Posterior cingulate gyrus (tissue), 11 donors: ENCODE measurements at regions not wholly inside any gene's neighbourhood (a gene's known extent, or its start where the extent isn't known, plus 50 kb on each side); places are given as distances from the start of the nearest gene placed in this dataset.

ENCODE experiments used
- DNase-seq, 10 donors: peaks; one replicate each; pipeline versions ENCODE4 v3.0.0 to v3.0.0-alpha.2; 2020 to 2021; ENCODE audit warnings: mixed read lengths in 3 of 10
- intact Hi-C: fragments of 100-400 bp; cut with DNase I; formaldehyde crosslinking; loops from one replicate; pipeline ENCODE4 v1.15.1; 2023

- DNase-seq: no peak
- intact Hi-C loops: no loop called here
Observed at GRCh38 chr7:54843841-54844355, 84.9 kb upstream of the SEC61G start.

DNA sequence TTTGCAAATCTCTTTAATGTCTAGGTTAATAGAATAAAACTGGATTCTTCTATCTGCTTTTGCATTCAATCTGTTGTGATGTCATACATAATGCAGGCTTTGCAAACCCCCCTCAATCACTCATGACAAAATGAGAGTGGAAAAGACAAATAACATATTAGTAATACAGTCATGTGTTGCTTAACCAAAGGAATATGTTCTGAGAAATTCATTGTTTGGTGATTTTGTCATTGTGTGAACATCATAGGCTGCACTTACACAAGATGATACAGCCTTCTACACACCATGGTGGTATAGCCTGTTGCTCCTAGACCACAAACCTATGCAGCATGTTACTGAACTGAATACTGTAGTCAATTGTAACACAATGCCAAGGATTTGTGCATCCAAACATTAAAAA, 87.3 kb upstream of the SEC61G start:
- no peak for DNase-seq
- intact Hi-C loops: no loop called here

DNA sequence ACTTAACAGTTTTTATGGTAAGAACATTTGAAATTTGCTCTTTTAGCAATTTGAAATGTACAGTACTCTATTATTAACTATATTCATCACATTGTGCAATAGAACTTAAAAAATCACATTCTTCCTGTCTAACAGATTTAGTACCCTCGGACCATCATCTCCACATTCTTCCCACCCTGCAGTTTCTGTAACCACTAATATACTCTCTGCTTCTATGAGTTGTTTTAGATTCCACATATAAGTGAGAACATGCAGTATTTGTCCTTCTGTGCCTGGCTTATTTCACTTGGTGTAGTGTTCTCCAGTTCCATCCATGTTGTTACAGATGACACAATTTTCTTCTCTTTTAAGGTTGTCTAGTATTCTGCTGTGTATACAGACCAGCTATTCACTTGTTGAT, 88.9 kb upstream of the SEC61G start:
- no peak for DNase-seq
- intact Hi-C loops: no loop called here

GRCh38 chr7:54856856-54857255, 97.8 kb upstream of the SEC61G start:
- no peak for DNase-seq
- intact Hi-C loops: no loop called here

DNA sequence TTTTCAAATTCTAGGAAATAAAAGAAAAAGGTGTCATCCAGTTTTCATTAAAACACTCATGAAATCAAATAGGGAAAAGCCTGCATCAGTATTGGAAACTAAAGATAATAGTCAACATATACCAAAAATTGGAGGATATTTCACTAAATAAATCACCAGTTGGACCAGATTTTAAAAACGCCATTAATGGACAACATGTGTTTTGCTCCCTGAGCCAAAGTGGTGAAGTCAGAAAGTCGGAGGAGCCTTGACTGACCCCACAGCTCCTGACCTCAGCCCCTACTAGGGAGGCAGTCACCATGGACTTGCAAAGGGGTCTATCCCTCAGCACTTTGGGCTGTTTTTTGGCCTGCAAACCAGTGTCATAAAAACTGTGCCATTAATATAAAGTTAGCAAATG, 98.3 kb upstream of the SEC61G start:
- no peak for DNase-seq

DNA sequence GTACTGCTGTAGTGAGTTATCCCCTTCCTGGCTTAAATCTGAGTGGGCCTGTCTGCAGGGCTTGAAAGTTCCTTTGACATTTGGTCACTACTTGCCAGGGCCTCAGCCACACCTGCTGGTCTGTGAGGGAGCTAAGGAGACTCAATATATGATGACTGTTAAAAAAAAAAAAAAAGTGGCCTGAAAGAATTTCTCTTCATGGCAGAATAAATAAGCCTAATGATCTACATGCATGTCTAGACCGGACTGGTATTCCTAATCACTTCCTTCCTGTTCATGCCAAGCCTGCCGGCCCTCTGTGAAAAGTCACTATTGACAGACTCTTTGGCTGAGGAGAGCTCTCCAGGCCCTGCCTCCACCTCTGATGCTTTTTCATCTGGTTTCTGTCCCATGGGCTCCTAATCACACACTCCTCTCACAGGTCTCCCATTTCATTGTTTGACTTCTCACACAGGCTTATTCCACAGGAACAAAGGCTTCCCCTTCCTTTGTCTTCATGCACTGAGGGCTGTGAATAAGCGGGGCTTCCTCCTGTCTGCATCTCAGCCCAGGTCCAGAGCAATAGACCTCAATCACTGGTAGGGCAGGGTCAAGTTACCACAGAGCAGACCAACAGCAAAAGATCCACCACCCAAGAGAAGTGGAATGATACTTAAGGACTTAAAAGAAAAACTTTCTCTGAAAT, 99.1 kb upstream of the SEC61G start:
- no peak for DNase-seq

More for the DNA sequence above, 98.3 kb upstream of the SEC61G start:
- intact Hi-C loops: no loop called here

DNA sequence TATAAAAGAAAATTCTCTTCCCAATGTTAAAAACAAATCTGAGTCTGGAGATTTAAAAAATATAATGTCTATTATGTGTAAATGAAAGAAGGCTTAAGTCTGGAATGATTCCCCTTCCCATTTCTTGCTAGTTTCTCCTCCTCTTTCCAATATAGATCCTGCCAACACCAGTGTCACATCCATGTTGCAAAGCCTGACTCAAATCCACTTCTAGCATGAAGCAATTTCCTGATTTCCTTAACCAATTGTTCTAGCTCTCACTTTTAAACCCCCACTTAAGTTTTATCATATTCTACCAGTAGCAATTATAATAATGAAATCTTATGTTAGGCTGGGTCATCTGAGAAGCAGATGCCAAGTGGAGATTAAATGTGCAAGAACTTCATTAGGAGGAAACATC, 100.1 kb upstream of the SEC61G start:
- no peak for DNase-seq
- intact Hi-C loops: no loop called here

More for the DNA sequence above, 99.1 kb upstream of the SEC61G start:
- intact Hi-C loops: no loop called here

- intact Hi-C loops: no loop called here
- DNase-seq: no peak
Observed at GRCh38 chr7:54859545-54859944, 100.5 kb upstream of the SEC61G start.

DNA sequence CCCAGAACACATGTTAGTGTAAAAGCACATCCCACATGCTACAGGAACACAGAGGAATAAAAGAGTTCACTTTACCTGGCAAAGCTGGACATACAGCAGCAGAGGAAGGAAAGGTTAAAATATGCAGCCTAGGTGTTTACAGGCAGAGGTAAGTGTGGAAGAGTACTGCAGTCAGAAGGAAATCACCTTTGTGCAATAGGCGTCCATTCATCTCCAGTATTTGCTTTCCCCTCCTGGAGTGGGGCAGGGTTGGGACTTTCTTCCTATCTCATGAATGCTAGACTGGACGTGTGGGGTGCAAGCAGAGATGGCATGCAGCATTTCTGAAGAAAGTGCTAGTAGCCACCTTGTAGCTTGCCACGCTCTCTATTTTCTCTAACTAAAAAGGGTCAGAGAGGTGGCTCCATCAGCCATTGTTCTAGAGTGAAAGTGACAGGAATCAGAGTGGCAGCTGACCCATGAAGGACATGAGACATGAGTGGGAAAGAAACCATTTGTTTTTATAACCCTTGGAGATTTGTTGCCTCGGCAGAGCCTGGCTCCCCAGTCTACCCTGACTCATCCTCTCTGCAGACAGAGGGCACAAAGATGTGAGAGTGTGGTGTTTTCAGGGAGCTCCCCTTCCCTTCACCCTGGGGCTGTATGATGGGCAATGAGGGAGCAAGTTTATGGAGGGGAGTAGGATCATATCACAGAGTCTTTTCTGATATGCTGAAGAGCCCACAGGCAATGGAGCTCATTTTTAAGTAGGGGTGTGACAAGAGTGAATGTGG, 101.2 kb upstream of the SEC61G start:
- DNase-seq: no peak
- intact Hi-C loops: no loop called here

GRCh38 chr7:54860843-54861242, 101.8 kb upstream of the SEC61G start:
- intact Hi-C loops: no loop called here
- no peak for DNase-seq

DNA sequence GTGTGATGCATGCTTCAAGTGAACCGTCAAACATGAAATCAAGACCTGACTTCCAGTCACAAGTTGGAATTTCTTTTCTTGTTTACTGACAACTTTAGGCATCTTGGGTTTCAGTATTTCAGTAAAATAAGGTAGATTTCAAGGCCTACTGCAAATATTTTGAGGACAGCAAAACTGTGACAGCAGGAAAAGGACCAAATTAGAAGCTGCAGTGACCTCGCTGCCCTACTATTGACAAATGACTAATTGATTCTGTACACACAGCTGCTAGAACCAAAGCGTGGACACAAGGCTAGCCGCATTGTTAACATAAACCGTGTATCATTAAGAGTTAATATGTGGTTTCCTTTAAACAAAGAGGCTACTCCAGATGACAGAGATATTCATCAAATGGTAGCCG, 105.7 kb upstream of the SEC61G start:
- DNase-seq: no peak
- intact Hi-C loops: no loop called here

- DNase-seq: no peak
- intact Hi-C loops: no loop called here
Observed at GRCh38 chr7:54869523-54869922, 110.5 kb upstream of the SEC61G start.

GRCh38 chr7:54874804-54875203, 115.8 kb upstream of the SEC61G start:
- intact Hi-C loops: no loop called here
- no peak for DNase-seq

DNA sequence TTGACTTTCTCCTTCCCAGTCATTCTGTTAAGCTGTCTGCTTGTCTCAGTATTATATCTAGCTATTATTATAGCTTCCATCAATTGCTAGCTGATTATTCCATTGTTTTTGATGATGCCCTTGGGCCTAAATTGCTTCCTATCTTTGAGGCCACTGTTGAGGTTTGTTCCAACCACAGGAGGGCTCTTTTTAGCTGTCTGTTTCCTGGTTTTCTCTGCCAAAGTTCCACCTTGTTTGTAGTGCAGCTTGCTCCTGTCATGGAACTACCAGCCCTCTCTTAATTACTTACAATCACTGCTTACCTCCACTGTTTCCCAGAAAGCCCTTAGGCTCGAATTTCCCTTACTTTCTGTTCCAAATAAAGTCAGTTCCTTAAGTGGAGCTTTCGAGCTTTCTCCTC, 118.7 kb upstream of the SEC61G start:
- intact Hi-C loops: no loop called here
- DNase-seq: no peak

- DNase-seq: no peak
- intact Hi-C loops: no loop called here
Observed at GRCh38 chr7:54878339-54878738, 119.3 kb upstream of the SEC61G start.

GRCh38 chr7:54879776-54880175, 120.8 kb upstream of the SEC61G start:
- intact Hi-C loops: no loop called here
- no peak for DNase-seq

DNA sequence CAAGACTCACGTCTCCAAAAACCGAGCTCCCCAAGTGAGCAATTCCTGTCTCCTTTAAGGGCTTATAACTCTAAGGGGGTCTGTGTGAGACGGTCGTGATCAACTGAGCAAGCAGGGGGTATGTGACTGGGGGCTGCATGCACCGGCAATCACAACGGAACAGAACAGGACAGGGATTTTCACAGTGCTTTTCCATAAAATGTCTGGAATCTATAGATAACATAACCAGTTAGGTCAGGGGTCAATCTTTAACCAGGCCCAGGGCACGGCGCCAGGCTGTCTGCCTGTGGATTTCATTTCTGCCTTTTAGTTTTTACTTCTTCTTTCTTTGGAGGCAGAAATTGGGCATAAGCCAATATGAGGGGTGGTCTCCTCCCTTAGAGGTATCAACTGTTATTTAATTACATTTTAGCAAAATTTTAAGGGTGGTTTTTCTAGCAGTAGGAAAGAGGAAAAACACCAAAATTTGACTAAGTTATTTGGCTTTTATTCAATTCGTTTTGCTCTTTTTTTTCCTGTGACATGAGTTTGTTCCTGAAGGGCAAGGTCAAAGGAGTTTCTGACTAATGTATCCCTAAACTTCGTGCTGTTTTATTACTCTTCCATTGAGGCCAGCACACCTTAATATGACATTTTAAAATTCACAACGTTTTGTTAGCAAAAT, 121.4 kb upstream of the SEC61G start:
- DNase-seq: no peak
- intact Hi-C loops: no loop called here

- intact Hi-C loops: no loop called here
- no peak for DNase-seq
Observed at GRCh38 chr7:54881816-54882520, 123.0 kb upstream of the SEC61G start.

- intact Hi-C loops: no loop called here
- no peak for DNase-seq
Observed at GRCh38 chr7:54882694-54883093, 123.7 kb upstream of the SEC61G start.

GRCh38 chr7:54883576-54883975, 124.6 kb upstream of the SEC61G start:
- no peak for DNase-seq
- intact Hi-C loops: no loop called here

DNA sequence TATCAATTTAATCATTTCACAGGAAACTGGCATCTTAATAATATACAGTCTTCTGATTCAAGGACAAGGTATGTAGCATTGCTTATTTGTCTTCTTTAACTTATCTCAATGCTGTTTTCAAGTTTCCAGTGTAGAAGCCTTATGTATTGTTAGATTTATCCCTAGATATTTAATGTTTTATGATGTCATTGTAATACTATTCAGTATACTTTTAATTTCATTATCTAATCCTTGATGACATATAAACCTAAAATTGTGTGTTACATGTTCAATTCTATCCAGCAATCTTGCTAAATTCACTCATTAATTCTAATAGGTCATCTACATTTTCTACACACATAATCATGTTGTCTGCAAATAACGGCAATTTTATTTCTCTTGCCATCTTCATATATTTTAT, 126.3 kb upstream of the SEC61G start:
- no peak for DNase-seq
- intact Hi-C loops: no loop called here
